CD4-positive, alpha-beta T cell (primary cell): ENCODE measurements at regions not wholly inside any gene's neighbourhood (a gene's known extent, or its start where the extent isn't known, plus 50 kb on each side); places are given as distances from the start of the nearest gene placed in this dataset.

Source experiments
- ATAC-seq: fragments of 200-7000 bp; cut with Tn5 transposase; one replicate; pipeline ENCODE4 v1.10.0; 2022; ENCODE audit warnings: mild to moderate bottlenecking; ENCODE audit not compliant: poor library complexity
- CTCF ChIA-PET: fragments of 350-600 bp; sonication (Branson Sonifier 250); formaldehyde crosslinking; loops from one replicate; lab custom pipeline; 2021; ENCODE audit warnings: antibody characterized with exemption, inconsistent platforms; lab: Charles Lee
- POLR2A ChIA-PET: fragments of 350-600 bp; sonication (Branson Sonifier 250); formaldehyde crosslinking; loops from one replicate; lab custom pipeline; 2021; ENCODE audit warnings: antibody characterized with exemption, inconsistent platforms; lab: Charles Lee
- DNase-seq, 14 experiments: peaks; one replicate each; pipeline ENCODE4 v3.0.0-alpha.2; 2013 to 2020; ENCODE audit warnings: mixed read lengths in 2 of 14
- H3K27ac ChIP-seq, 2 donors: one replicate each; pipeline versions ENCODE4 v1.5.1 to v1.7.0; 2013; ENCODE audit warnings: low read length in 2 of 2, low read depth in 1 of 2, mild to moderate bottlenecking in 1 of 2
- H3K27me3 ChIP-seq, 2 experiments: 1 replicate in 1 of 2; 2 replicates in 1 of 2; pipeline versions ENCODE4 v1.6.1 to v1.7.0; 2013; ENCODE audit warnings: low read length in 2 of 2, control low read depth in 1 of 2, mild to moderate bottlenecking in 1 of 2, moderate library complexity in 1 of 2; ENCODE audit not compliant: insufficient read depth in 2 of 2, control insufficient read depth in 1 of 2
- H3K36me3 ChIP-seq: one replicate; pipeline ENCODE4 v1.6.1; 2013; ENCODE audit warnings: low read length, control low read depth; ENCODE audit not compliant: insufficient read depth
- H3K4me1 ChIP-seq: one replicate; pipeline ENCODE4 v1.6.1; 2013; ENCODE audit warnings: low read length, control low read depth; ENCODE audit not compliant: insufficient read depth
- H3K4me3 ChIP-seq: one replicate; pipeline ENCODE4 v1.5.1; 2013; ENCODE audit warnings: mild to moderate bottlenecking, low read length, moderate library complexity
- H3K9me3 ChIP-seq, 2 experiments: 1 replicate in 1 of 2; 2 replicates in 1 of 2; pipeline versions ENCODE4 v1.6.1 to v1.7.0; 2013; ENCODE audit warnings: low read length in 2 of 2, mild to moderate bottlenecking in 2 of 2, control low read depth in 1 of 2, moderate library complexity in 1 of 2; ENCODE audit not compliant: control insufficient read depth in 1 of 2, insufficient read depth in 1 of 2
- H3K27ac Mint-ChIP-seq: one replicate; pipeline ENCODE4 v1.8.0; 2020; ENCODE audit warnings: mixed read lengths
- H3K27me3 Mint-ChIP-seq: one replicate; pipeline ENCODE4 v1.8.0; 2021; ENCODE audit warnings: mixed read lengths
- H3K36me3 Mint-ChIP-seq: one replicate; pipeline ENCODE4 v1.8.0; 2021; ENCODE audit warnings: low read depth, mixed read lengths
- H3K4me1 Mint-ChIP-seq: one replicate; pipeline ENCODE4 v1.8.0; 2021; ENCODE audit warnings: low read depth, mixed read lengths
- H3K4me3 Mint-ChIP-seq: one replicate; pipeline ENCODE4 v1.8.0; 2020; ENCODE audit warnings: mild to moderate bottlenecking, mixed read lengths
- H3K9me3 Mint-ChIP-seq: one replicate; pipeline ENCODE4 v1.8.0; 2020; ENCODE audit warnings: mixed read lengths
- intact Hi-C, 2 experiments: fragments of 100-400 bp; cut with DNase I in 1 of 2; cut with micrococcal nuclease in 1 of 2; formaldehyde crosslinking; loops; one replicate each; pipeline versions ENCODE4 v1.15.1 to v1.9.0; 2023 to 2025; cut with DNase I, micrococcal nuclease
- TF ChIP-seq, protein P1 (sequence below): fragments of 200-600 bp; IDR thresholded peaks from one replicate; pipeline ENCODE4 v1.8.0; 2022; ENCODE audit warnings: antibody characterized with exemption, mild to moderate bottlenecking

DNA sequence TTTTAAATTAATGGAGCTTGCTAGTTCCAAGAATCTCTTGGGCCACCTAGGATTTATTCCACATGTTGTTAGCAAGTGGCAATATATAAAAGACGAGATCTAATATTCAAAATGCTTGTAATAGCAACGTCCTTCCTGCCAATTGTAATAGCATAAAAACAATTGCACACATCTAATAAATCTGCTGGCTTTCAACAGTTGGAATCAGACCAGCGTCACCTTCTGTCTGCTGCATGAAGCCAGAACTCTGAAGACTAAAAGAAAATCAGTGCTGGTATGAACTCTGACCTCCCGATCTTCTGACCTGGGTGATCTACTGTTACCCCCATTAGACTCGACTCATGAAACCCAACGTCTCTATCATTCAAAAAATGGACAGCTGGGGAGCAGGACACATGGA, 100.6 kb downstream of the DIO2 start:
- ATAC-seq: no peak
- Mint-ChIP-seq H3K4me3 (no peak overlapping the region), H3K4me1 (no peaks in the 10 kb centered on the region), H3K36me3 (no peaks in the 10 kb centered on the region), H3K27me3 (no peaks in the 10 kb centered on the region), H3K9me3 (peaks cover 4% of the 10 kb centered on the region), H3K27ac (no peak overlapping the region)
- H3K36me3 ChIP-seq: no peaks in the 10 kb centered on the region
- intact Hi-C loops: no loop called here
- no peak overlapping the region for H3K27ac ChIP-seq
- H3K27me3 ChIP-seq: no peaks in the 10 kb centered on the region
- H3K4me1 ChIP-seq: no peaks in the 10 kb centered on the region
- H3K9me3 ChIP-seq: no peaks in the 10 kb centered on the region
- DNase-seq: no peak
- TF ChIP-seq, protein P1, sequence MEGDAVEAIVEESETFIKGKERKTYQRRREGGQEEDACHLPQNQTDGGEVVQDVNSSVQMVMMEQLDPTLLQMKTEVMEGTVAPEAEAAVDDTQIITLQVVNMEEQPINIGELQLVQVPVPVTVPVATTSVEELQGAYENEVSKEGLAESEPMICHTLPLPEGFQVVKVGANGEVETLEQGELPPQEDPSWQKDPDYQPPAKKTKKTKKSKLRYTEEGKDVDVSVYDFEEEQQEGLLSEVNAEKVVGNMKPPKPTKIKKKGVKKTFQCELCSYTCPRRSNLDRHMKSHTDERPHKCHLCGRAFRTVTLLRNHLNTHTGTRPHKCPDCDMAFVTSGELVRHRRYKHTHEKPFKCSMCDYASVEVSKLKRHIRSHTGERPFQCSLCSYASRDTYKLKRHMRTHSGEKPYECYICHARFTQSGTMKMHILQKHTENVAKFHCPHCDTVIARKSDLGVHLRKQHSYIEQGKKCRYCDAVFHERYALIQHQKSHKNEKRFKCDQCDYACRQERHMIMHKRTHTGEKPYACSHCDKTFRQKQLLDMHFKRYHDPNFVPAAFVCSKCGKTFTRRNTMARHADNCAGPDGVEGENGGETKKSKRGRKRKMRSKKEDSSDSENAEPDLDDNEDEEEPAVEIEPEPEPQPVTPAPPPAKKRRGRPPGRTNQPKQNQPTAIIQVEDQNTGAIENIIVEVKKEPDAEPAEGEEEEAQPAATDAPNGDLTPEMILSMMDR: no peak
- H3K4me3 ChIP-seq: no peak overlapping the region
- CTCF ChIA-PET: no interaction called here
- POLR2A ChIA-PET: no interaction called here

DNA sequence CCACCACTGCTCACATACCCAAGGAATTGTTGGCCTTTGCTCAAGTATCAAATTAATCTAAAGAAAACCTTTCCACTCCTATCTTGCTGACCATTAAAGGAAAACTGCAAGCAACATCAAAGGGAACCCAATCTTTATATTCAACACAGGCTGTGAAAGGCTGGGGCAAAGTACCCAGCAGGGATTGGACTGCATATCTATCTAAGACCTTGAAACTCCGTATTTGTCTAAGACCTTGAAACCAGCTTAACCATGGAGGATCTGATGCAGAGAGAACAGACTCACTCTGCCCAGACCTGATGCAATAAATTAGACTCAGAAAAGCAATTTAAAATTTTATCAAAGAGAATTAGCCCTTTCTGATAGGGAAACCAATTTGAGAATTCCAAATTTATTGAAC, 102.2 kb downstream of the DIO2 start:
- Mint-ChIP-seq H3K27me3 (no peaks in the 10 kb centered on the region), H3K4me1 (no peaks in the 10 kb centered on the region), H3K36me3 (no peaks in the 10 kb centered on the region), H3K4me3 (no peak overlapping the region), H3K27ac (no peak overlapping the region), H3K9me3 (peaks cover 4% of the 10 kb centered on the region)
- Histone ChIP-seq H3K27ac (no peak overlapping the region), H3K36me3 (no peaks in the 10 kb centered on the region), H3K4me1 (no peaks in the 10 kb centered on the region), H3K4me3 (no peak overlapping the region), H3K27me3 (no peaks in the 10 kb centered on the region), H3K9me3 (no peaks in the 10 kb centered on the region)
- ChIA-PET CTCF (no interaction called here), POLR2A (no interaction called here)
- ATAC-seq (no peak), DNase-seq (no peak)
- TF ChIP-seq, protein P1: no peak
- intact Hi-C loops: no loop called here

DNA sequence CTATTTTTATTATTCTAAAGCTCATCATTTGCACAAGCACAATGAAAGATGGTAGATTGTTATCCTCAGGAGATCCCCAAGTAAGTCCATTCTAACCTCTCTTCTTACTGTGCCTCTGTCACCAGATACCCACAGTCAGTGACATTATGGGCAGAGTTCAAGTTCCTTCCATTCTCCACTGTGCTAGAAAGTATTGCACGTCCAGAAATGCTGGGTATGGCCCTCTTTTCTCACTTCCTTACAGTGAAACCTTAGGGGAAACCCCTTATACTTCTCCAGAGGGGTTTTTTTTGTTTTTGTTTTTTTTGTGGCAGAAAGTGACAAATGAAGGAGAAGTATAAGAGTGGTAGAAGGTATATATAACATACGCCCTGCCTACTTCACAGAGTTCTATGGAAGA, 102.9 kb downstream of the DIO2 start:
- H3K27ac Mint-ChIP-seq: no peak overlapping the region
- ATAC-seq (no peak), DNase-seq (no peak)
- ChIA-PET CTCF (no interaction called here), POLR2A (no interaction called here)
- intact Hi-C loops: no loop called here
- Histone ChIP-seq H3K27ac (no peak overlapping the region), H3K9me3 (no peaks in the 10 kb centered on the region), H3K4me3 (no peak overlapping the region), H3K36me3 (no peaks in the 10 kb centered on the region), H3K4me1 (no peaks in the 10 kb centered on the region), H3K27me3 (no peaks in the 10 kb centered on the region)
- TF ChIP-seq, protein P1: no peak
- peaks cover under 1% of the 10 kb centered on the region for H3K9me3 Mint-ChIP-seq
- no peaks in the 10 kb centered on the region for H3K36me3 Mint-ChIP-seq
- H3K4me3 Mint-ChIP-seq: no peak overlapping the region
- no peaks in the 10 kb centered on the region for H3K4me1 Mint-ChIP-seq
- no peaks in the 10 kb centered on the region for H3K27me3 Mint-ChIP-seq
